Gastrocnemius medialis (tissue), 4 donors: ENCODE measurements at regions not wholly inside any gene's neighbourhood (a gene's known extent, or its start where the extent isn't known, plus 50 kb on each side); places are given as distances from the start of the nearest gene placed in this dataset.

ENCODE experiments used
- ATAC-seq, 2 donors: fragments of 150-250 bp; one replicate each; pipeline ENCODE4 v1.9.1; 2016
- DNase-seq, 2 donors: peaks; one replicate each; pipeline ENCODE4 v3.0.0-alpha.2; 2019
- H3K27ac ChIP-seq, 4 donors: fragments of 200-600 bp; sonication (generic); 1 replicate in 1 of 4; 2 replicates in 3 of 4; pipeline ENCODE4 v1.5.1; 2016 to 2018; ENCODE audit warnings: mild to moderate bottlenecking in 2 of 4, moderate library complexity in 1 of 4
- H3K27me3 ChIP-seq, 3 donors: fragments of 200-600 bp; sonication (generic) in 2 of 3; 1 replicate in 1 of 3; 2 replicates in 2 of 3; pipeline versions ENCODE4 v1.5.1 to v1.6.0; 2016 to 2019; ENCODE audit warnings: mild to moderate bottlenecking in 1 of 3, moderate library complexity in 1 of 3
- H3K36me3 ChIP-seq, 2 donors: fragments of 200-600 bp; sonication (generic) in 1 of 2; one replicate each; pipeline ENCODE4 v1.5.1; 2017 to 2018
- H3K4me1 ChIP-seq, 2 donors: fragments of 200-600 bp; sonication (generic) in 1 of 2; one replicate each; pipeline ENCODE4 v1.5.1; 2016 to 2017; ENCODE audit warnings: mild to moderate bottlenecking in 2 of 2
- H3K4me3 ChIP-seq, 4 donors: fragments of 200-600 bp; sonication (generic) in 3 of 4; 1 replicate in 1 of 4; 2 replicates in 3 of 4; pipeline ENCODE4 v1.5.1; 2016 to 2019; ENCODE audit warnings: mild to moderate bottlenecking in 2 of 4
- H3K9me3 ChIP-seq, 3 donors: fragments of 200-600 bp; sonication (generic) in 2 of 3; 1 replicate in 1 of 3; 2 replicates in 2 of 3; pipeline ENCODE4 v1.5.1; 2016 to 2019
- CTCF ChIP-seq, 5 experiments: fragments of 450-650 bp in 3 of 5; fragments of 200-600 bp in 2 of 5; sonication (generic) in 2 of 5; IDR thresholded peaks in 4 of 5; conservative IDR thresholded peaks in 1 of 5; 1 replicate in 4 of 5; 2 replicates in 1 of 5; pipeline ENCODE4 v1.5.1; 2016 to 2019; ENCODE audit warnings: antibody characterized with exemption in 5 of 5, mild to moderate bottlenecking in 3 of 5, moderate library complexity in 3 of 5
- POLR2A ChIP-seq, 2 donors: fragments of 450-650 bp; IDR thresholded peaks; one replicate each; pipeline ENCODE4 v1.6.1; 2017; ENCODE audit warnings: antibody characterized with exemption in 2 of 2, mild to moderate bottlenecking in 2 of 2, moderate library complexity in 2 of 2
- in situ Hi-C, 4 donors: fragments of 200-750 bp; cut with MboI; loops; one replicate each; pipeline versions ENCODE4 v1.15.0 to v1.8.0; 2017; ENCODE audit warnings: low sequenced_read_pairs in 4 of 4
- intact Hi-C: fragments of 100-400 bp; cut with DNase I; formaldehyde crosslinking; loops from one replicate; pipeline ENCODE4 v1.15.1; 2023; ENCODE audit warnings: low total_unique reads

GRCh38 chr12:88351146-88351545, 209.0 kb downstream of the TMTC3 start:
- intact Hi-C loops (no loop called here), in situ Hi-C loops (no loop called here)
- Histone ChIP-seq H3K4me1 (no peaks in the 10 kb centered on the region), H3K36me3 (no peaks in the 10 kb centered on the region), H3K27me3 (no peaks in the 10 kb centered on the region), H3K4me3 (no peak overlapping the region), H3K9me3 (no peaks in the 10 kb centered on the region), H3K27ac (no peak overlapping the region)
- TF ChIP-seq POLR2A (IDR thresholded peaks at IDR 0.05): no peak
- no peak for TF ChIP-seq CTCF (IDR thresholded peaks at IDR 0.05 in 4 of 5, conservative IDR thresholded peaks at IDR 0.05 in 1 of 5)
- no peak for ATAC-seq
- DNase-seq: no peak

GRCh38 chr12:88354691-88355090, 212.6 kb downstream of the TMTC3 start:
- Histone ChIP-seq H3K27me3 (no peaks in the 10 kb centered on the region), H3K9me3 (no peaks in the 10 kb centered on the region), H3K4me3 (no peak overlapping the region), H3K36me3 (no peaks in the 10 kb centered on the region), H3K4me1 (no peaks in the 10 kb centered on the region), H3K27ac (no peak overlapping the region)
- no peak for TF ChIP-seq POLR2A (IDR thresholded peaks at IDR 0.05)
- TF ChIP-seq CTCF (IDR thresholded peaks at IDR 0.05 in 4 of 5, conservative IDR thresholded peaks at IDR 0.05 in 1 of 5): no peak
- in situ Hi-C loops (no loop called here), intact Hi-C loops (no loop called here)
- no peak for ATAC-seq
- no peak for DNase-seq

GRCh38 chr12:88360343-88360742, 218.2 kb downstream of the TMTC3 start:
- in situ Hi-C loops: no loop called here
- no peak for ATAC-seq
- Histone ChIP-seq H3K4me1 (no peaks in the 10 kb centered on the region), H3K36me3 (no peaks in the 10 kb centered on the region), H3K27me3 (no peaks in the 10 kb centered on the region), H3K4me3 (no peak overlapping the region), H3K27ac (no peak overlapping the region), H3K9me3 (no peaks in the 10 kb centered on the region)
- intact Hi-C loops: no loop called here
- DNase-seq: no peak
- TF ChIP-seq POLR2A (IDR thresholded peaks at IDR 0.05): no peak
- no peak for TF ChIP-seq CTCF (IDR thresholded peaks at IDR 0.05 in 4 of 5, conservative IDR thresholded peaks at IDR 0.05 in 1 of 5)

GRCh38 chr12:88361493-88361892, 218.8 kb downstream of the KITLG start:
- intact Hi-C loops: no loop called here

More at GRCh38 chr12:88361493-88361892, 218.8 kb downstream of the KITLG start:
- H3K4me3 ChIP-seq: no peak overlapping the region
- in situ Hi-C loops: no loop called here
- H3K36me3 ChIP-seq: no peaks in the 10 kb centered on the region
- no peaks in the 10 kb centered on the region for H3K27me3 ChIP-seq
- no peak for TF ChIP-seq POLR2A (IDR thresholded peaks at IDR 0.05)
- TF ChIP-seq CTCF (IDR thresholded peaks at IDR 0.05 in 4 of 5, conservative IDR thresholded peaks at IDR 0.05 in 1 of 5): no peak
- ATAC-seq: no peak
- DNase-seq: no peak
- H3K4me1 ChIP-seq: no peaks in the 10 kb centered on the region
- no peaks in the 10 kb centered on the region for H3K9me3 ChIP-seq
- no peak overlapping the region for H3K27ac ChIP-seq
